PFSK-1 (cell line): ENCODE measurements at regions not wholly inside any gene's neighbourhood (a gene's known extent, or its start where the extent isn't known, plus 50 kb on each side); places are given as distances from the start of the nearest gene placed in this dataset.

ENCODE experiments used
- POLR2AphosphoS5 ChIP-seq: IDR thresholded peaks from 2 replicates; pipeline ENCODE4 v1.6.1; 2012; ENCODE audit warnings: low read depth, mild to moderate bottlenecking, control low read depth, low read length, moderate library complexity
- TAF1 ChIP-seq: IDR thresholded peaks from 2 replicates; pipeline ENCODE4 v1.6.1; 2012; ENCODE audit warnings: low read length, control low read depth, borderline replicate concordance; ENCODE audit not compliant: insufficient read depth

- TF ChIP-seq TAF1: no peak
- TF ChIP-seq POLR2AphosphoS5: no peak
Measured at GRCh38 chr10:123611243-123611642, 54.9 kb upstream of the GPR26 start.
